B cell (primary cell): ENCODE measurements at regions not wholly inside any gene's neighbourhood (a gene's known extent, or its start where the extent isn't known, plus 50 kb on each side); places are given as distances from the start of the nearest gene placed in this dataset.

Experiments used
- ATAC-seq: fragments of 200-7000 bp; cut with Tn5 transposase; one replicate; pipeline ENCODE4 v1.10.0; 2021; ENCODE audit warnings: low read depth, mild to moderate bottlenecking, moderate number of reproducible peaks, moderate library complexity
- CTCF ChIA-PET: fragments of 350-600 bp; sonication (Branson Sonifier 250); formaldehyde crosslinking; loops from one replicate; lab custom pipeline; 2021; ENCODE audit warnings: antibody characterized with exemption, inconsistent platforms; lab: Charles Lee
- POLR2A ChIA-PET: fragments of 350-600 bp; sonication (Branson Sonifier 250); formaldehyde crosslinking; loops from one replicate; lab custom pipeline; 2021; ENCODE audit warnings: antibody characterized with exemption; lab: Charles Lee
- DNase-seq: peaks from one replicate; pipeline ENCODE4 v3.0.0; 2013
- H2AFZ ChIP-seq: 2 replicates; pipeline ENCODE4 v1.6.1; 2012; ENCODE audit warnings: mild to moderate bottlenecking, low read depth, low read length; ENCODE audit not compliant: insufficient read depth, poor library complexity, severe bottlenecking
- H3K27ac ChIP-seq, 2 donors: 1 replicate in 1 of 2; 2 replicates in 1 of 2; pipeline ENCODE4 v1.5.1; 2012 to 2013; ENCODE audit warnings: low read length in 2 of 2, mild to moderate bottlenecking in 2 of 2, moderate library complexity in 1 of 2
- H3K27me3 ChIP-seq, 4 experiments: fragments of 200-600 bp in 1 of 4; sonication (generic) in 1 of 4; replicated peaks in 1 of 4; 1 replicate in 2 of 4; 2 replicates in 2 of 4; pipeline versions ENCODE4 v1.6.1 to v1.7.0; 2013 to 2016; ENCODE audit warnings: low read length in 3 of 4, mild to moderate bottlenecking in 2 of 4, mixed read lengths in 1 of 4, moderate library complexity in 1 of 4; ENCODE audit not compliant: insufficient read depth in 4 of 4, control insufficient read depth in 3 of 4; ENCODE audit errors: control extremely low read depth in 1 of 4
- H3K36me3 ChIP-seq, 2 experiments: replicated peaks in 1 of 2; 1 replicate in 1 of 2; 2 replicates in 1 of 2; pipeline versions ENCODE4 v1.6.1 to v1.7.1; 2013; ENCODE audit warnings: low read length in 1 of 2; ENCODE audit not compliant: insufficient read depth in 2 of 2, control insufficient read depth in 1 of 2; ENCODE audit errors: control extremely low read depth in 1 of 2, extremely low read depth in 1 of 2
- H3K4me1 ChIP-seq, 2 donors: fragments of 200-600 bp in 1 of 2; sonication (generic) in 1 of 2; 1 replicate in 1 of 2; 2 replicates in 1 of 2; pipeline versions ENCODE4 v1.5.1 to v1.6.1; 2013 to 2017; ENCODE audit warnings: low read length in 2 of 2; ENCODE audit not compliant: control insufficient read depth in 2 of 2, insufficient read depth in 2 of 2
- H3K4me2 ChIP-seq: replicated peaks from 2 replicates; pipeline ENCODE3; 2012; ENCODE audit warnings: mild to moderate bottlenecking, low read depth, low read length; ENCODE audit not compliant: poor library complexity, severe bottlenecking
- H3K4me3 ChIP-seq, 5 experiments: fragments of 200-600 bp in 1 of 5; sonication (generic) in 1 of 5; 1 replicate in 3 of 5; 2 replicates in 2 of 5; pipeline versions ENCODE4 v1.5.1 to v1.7.0; 2011 to 2016; ENCODE audit warnings: low read length in 4 of 5, mild to moderate bottlenecking in 4 of 5, low read depth in 2 of 5, control low read depth in 1 of 5, moderate library complexity in 1 of 5; ENCODE audit not compliant: insufficient read depth in 1 of 5; ENCODE audit errors: control extremely low read depth in 1 of 5, extremely low read depth in 1 of 5
- H3K79me2 ChIP-seq: fragments of 200-600 bp; sonication (generic); one replicate; pipeline ENCODE4 v1.6.0; 2016; ENCODE audit warnings: low read length; ENCODE audit not compliant: control insufficient read depth, insufficient read depth
- H3K9ac ChIP-seq: fragments of 200-600 bp; sonication (generic); 2 replicates; pipeline ENCODE4 v1.6.1; 2017; ENCODE audit warnings: mild to moderate bottlenecking, low read length, moderate library complexity
- H3K9me3 ChIP-seq, 3 donors: one replicate each; pipeline versions ENCODE4 v1.6.1 to v1.7.1; 2013; ENCODE audit warnings: low read length in 2 of 3; ENCODE audit not compliant: control insufficient read depth in 2 of 3, insufficient read depth in 1 of 3; ENCODE audit errors: control extremely low read depth in 1 of 3
- H4K20me1 ChIP-seq: 2 replicates; pipeline ENCODE4 v1.6.0; 2012; ENCODE audit warnings: mild to moderate bottlenecking, low read length; ENCODE audit not compliant: insufficient read depth, control insufficient read depth, poor library complexity, severe bottlenecking
- H3K27ac Mint-ChIP-seq: one replicate; pipeline ENCODE4 v1.8.0; 2021; ENCODE audit warnings: mixed read lengths
- H3K27me3 Mint-ChIP-seq: one replicate; pipeline ENCODE4 v1.8.0; 2021; ENCODE audit warnings: mixed read lengths
- H3K4me1 Mint-ChIP-seq: one replicate; pipeline ENCODE4 v1.8.0; 2021; ENCODE audit warnings: mixed read lengths
- H3K4me3 Mint-ChIP-seq: one replicate; pipeline ENCODE4 v1.8.0; 2021; ENCODE audit warnings: mixed read lengths
- H3K9me3 Mint-ChIP-seq: one replicate; pipeline ENCODE4 v1.8.0; 2022; ENCODE audit warnings: mixed read lengths; ENCODE audit not compliant: insufficient read depth
- CTCF ChIP-seq: fragments of 200-600 bp; IDR thresholded peaks from one replicate; pipeline ENCODE4 v1.8.0; 2022; ENCODE audit warnings: antibody characterized with exemption, mild to moderate bottlenecking
- EZH2 ChIP-seq: IDR thresholded peaks from 2 replicates; pipeline ENCODE4 v1.6.1; 2012; ENCODE audit warnings: borderline replicate concordance, low read depth, mild to moderate bottlenecking, moderate library complexity, low read length; ENCODE audit not compliant: insufficient read depth, poor library complexity, severe bottlenecking
- WGBS: methylation state at CpG from one replicate; pipeline ENCODE4 v1.1.5; 2013; ENCODE audit warnings: missing lambda C conversion rate; ENCODE audit not compliant: insufficient coverage; 5-methylcytosine and 5-hydroxymethylcytosine counted together
- intact Hi-C: fragments of 100-400 bp; cut with micrococcal nuclease; formaldehyde crosslinking; loops from one replicate; pipeline ENCODE4 v1.10.0; 2022

GRCh38 chr12:34399631-34400410, 377.5 kb downstream of the ALG10 start:
- Histone ChIP-seq H3K27ac (no peak overlapping the region), H3K4me2 (no peak overlapping the region), H2AFZ (no peak overlapping the region), H3K4me1 (no peaks in the 10 kb centered on the region), H3K79me2 (no peaks in the 10 kb centered on the region), H3K27me3 (no peaks in the 10 kb centered on the region), H3K9me3 (peaks cover 0 to 100% (median 4%) of the 10 kb centered on the region in 3 donors), H3K4me3 (no peak overlapping the region), H3K36me3 (no peaks in the 10 kb centered on the region), H3K9ac (no peak overlapping the region), H4K20me1 (no peaks in the 10 kb centered on the region)
- H3K4me3 Mint-ChIP-seq, result no peak overlapping the region
- ATAC-seq, result no peak
- H3K4me1 Mint-ChIP-seq, result no peaks in the 10 kb centered on the region
- POLR2A ChIA-PET, result no interaction called here
- no peak for TF ChIP-seq CTCF
- TF ChIP-seq EZH2, result no peak
- CTCF ChIA-PET, result no interaction called here
- no peaks in the 10 kb centered on the region for H3K9me3 Mint-ChIP-seq
- H3K27ac Mint-ChIP-seq, result no peak overlapping the region
- intact Hi-C loops, result no loop called here
- WGBS, result 71% methylated on average over 23 of the region's 23 CpGs
- no peak for DNase-seq
- H3K27me3 Mint-ChIP-seq, result no peaks in the 10 kb centered on the region

GRCh38 chr12:34400411-34400881, 378.1 kb downstream of the ALG10 start:
- Histone ChIP-seq H3K36me3 (no peaks in the 10 kb centered on the region), H2AFZ (no peak overlapping the region), H3K4me1 (no peaks in the 10 kb centered on the region), H3K4me2 (no peak overlapping the region), H3K9ac (no peak overlapping the region), H3K79me2 (no peaks in the 10 kb centered on the region), H4K20me1 (no peaks in the 10 kb centered on the region), H3K27ac (no peak overlapping the region), H3K27me3 (no peaks in the 10 kb centered on the region), H3K4me3 (no peak overlapping the region), H3K9me3 (peaks cover 0 to 100% (median 4%) of the 10 kb centered on the region in 3 donors)
- H3K4me3 Mint-ChIP-seq, result no peak overlapping the region
- H3K9me3 Mint-ChIP-seq, result no peaks in the 10 kb centered on the region
- ATAC-seq (no peak), DNase-seq (no peak)
- 86% methylated on average over 12 of the region's 12 CpGs for whole genome bisulfite sequencing
- ChIA-PET CTCF (no interaction called here), POLR2A (no interaction called here)
- H3K27me3 Mint-ChIP-seq, result no peaks in the 10 kb centered on the region
- intact Hi-C loops, result no loop called here
- no peak overlapping the region for H3K27ac Mint-ChIP-seq
- H3K4me1 Mint-ChIP-seq, result no peaks in the 10 kb centered on the region
- TF ChIP-seq EZH2 (no peak), CTCF (no peak)
